KMS-11 (cell line): ENCODE measurements at regions not wholly inside any gene's neighbourhood (a gene's known extent, or its start where the extent isn't known, plus 50 kb on each side); places are given as distances from the start of the nearest gene placed in this dataset.

Experiments used
- H2AFZ ChIP-seq: fragments of 200-600 bp; sonication (generic); 2 replicates; pipeline ENCODE4 v1.6.1; 2016; ENCODE audit warnings: antibody characterized with exemption, mixed run types, low read depth
- H3K27ac ChIP-seq: fragments of 200-600 bp; sonication (generic); 2 replicates; pipeline ENCODE4 v1.6.1; 2016; ENCODE audit warnings: mild to moderate bottlenecking, mixed run types
- H3K27me3 ChIP-seq: fragments of 200-600 bp; sonication (generic); 2 replicates; pipeline ENCODE4 v1.6.1; 2017; ENCODE audit warnings: mild to moderate bottlenecking, low read depth, mixed run types, moderate library complexity; ENCODE audit not compliant: insufficient read depth
- H3K36me3 ChIP-seq: fragments of 200-600 bp; sonication (generic); 2 replicates; pipeline ENCODE4 v1.6.1; 2017; ENCODE audit warnings: mild to moderate bottlenecking, mixed run types; ENCODE audit not compliant: insufficient read depth
- H3K4me1 ChIP-seq: fragments of 200-600 bp; sonication (generic); 2 replicates; pipeline ENCODE4 v1.6.1; 2016; ENCODE audit warnings: mild to moderate bottlenecking, low read depth, mixed run types; ENCODE audit not compliant: poor library complexity, severe bottlenecking
- H3K4me2 ChIP-seq: fragments of 200-600 bp; sonication (generic); 2 replicates; pipeline ENCODE4 v1.7.0; 2016; ENCODE audit warnings: mild to moderate bottlenecking, mixed run types
- H3K4me3 ChIP-seq: fragments of 200-600 bp; sonication (generic); IDR thresholded peaks from 2 replicates; pipeline ENCODE4 v1.6.1; 2017; ENCODE audit warnings: low read depth, low read length, mixed read lengths; ENCODE audit not compliant: insufficient read depth
- H3K79me2 ChIP-seq: fragments of 200-600 bp; sonication (generic); 2 replicates; pipeline ENCODE4 v1.6.1; 2016; ENCODE audit warnings: low read depth, mixed run types; ENCODE audit not compliant: insufficient read depth
- H3K9ac ChIP-seq: fragments of 200-600 bp; sonication (generic); 2 replicates; pipeline ENCODE4 v1.6.1; 2016; ENCODE audit warnings: mild to moderate bottlenecking, mixed run types
- H4K20me1 ChIP-seq: fragments of 200-600 bp; sonication (generic); 2 replicates; pipeline ENCODE4 v1.6.1; 2016; ENCODE audit warnings: mild to moderate bottlenecking, mixed run types; ENCODE audit not compliant: insufficient read depth
- CTCF ChIP-seq: fragments of 200-600 bp; sonication (generic); conservative IDR thresholded peaks from 2 replicates; pipeline ENCODE4 v1.6.1; 2017; ENCODE audit warnings: low read depth, mild to moderate bottlenecking, antibody characterized with exemption, low read length, moderate library complexity, mixed read lengths

GRCh38 chrX:146451136-146451535 lies 358.4 kb upstream of the CXorf51B start:
- Histone ChIP-seq H3K4me2 (no peak overlapping the region), H3K9ac (no peak overlapping the region), H3K36me3 (no peaks in the 10 kb centered on the region), H2AFZ (no peak overlapping the region), H3K27ac (no peak overlapping the region), H3K4me3 (no peak overlapping the region), H3K79me2 (no peaks in the 10 kb centered on the region), H3K4me1 (no peaks in the 10 kb centered on the region), H4K20me1 (no peaks in the 10 kb centered on the region), H3K27me3 (no peaks in the 10 kb centered on the region)
- no peak for TF ChIP-seq CTCF

GRCh38 chrX:146454363-146454762 lies 355.2 kb upstream of the CXorf51B start:
- Histone ChIP-seq H3K4me1 (no peaks in the 10 kb centered on the region), H4K20me1 (no peaks in the 10 kb centered on the region), H3K9ac (no peak overlapping the region), H3K4me3 (no peak overlapping the region), H3K36me3 (no peaks in the 10 kb centered on the region), H2AFZ (no peak overlapping the region), H3K27me3 (no peaks in the 10 kb centered on the region), H3K79me2 (no peaks in the 10 kb centered on the region), H3K4me2 (no peak overlapping the region), H3K27ac (no peak overlapping the region)
- no peak for TF ChIP-seq CTCF

GRCh38 chrX:146456058-146456457 lies 353.5 kb upstream of the CXorf51B start:
- H3K36me3 ChIP-seq, result no peaks in the 10 kb centered on the region
- H3K79me2 ChIP-seq, result no peaks in the 10 kb centered on the region
- no peak overlapping the region for H3K27ac ChIP-seq
- H4K20me1 ChIP-seq, result no peaks in the 10 kb centered on the region
- no peak overlapping the region for H3K4me3 ChIP-seq
- no peaks in the 10 kb centered on the region for H3K27me3 ChIP-seq
- no peak overlapping the region for H3K9ac ChIP-seq
- H3K4me1 ChIP-seq, result no peaks in the 10 kb centered on the region
- no peak overlapping the region for H3K4me2 ChIP-seq
- TF ChIP-seq CTCF, result no peak
- H2AFZ ChIP-seq, result no peak overlapping the region

- Histone ChIP-seq H4K20me1 (no peaks in the 10 kb centered on the region), H3K36me3 (no peaks in the 10 kb centered on the region), H3K4me1 (no peaks in the 10 kb centered on the region), H3K27me3 (no peaks in the 10 kb centered on the region), H3K4me3 (no peak overlapping the region), H3K9ac (no peak overlapping the region), H3K27ac (no peak overlapping the region), H2AFZ (no peak overlapping the region), H3K4me2 (no peak overlapping the region), H3K79me2 (no peaks in the 10 kb centered on the region)
- TF ChIP-seq CTCF, result no peak
Observed at GRCh38 chrX:146477341-146477740, 332.2 kb upstream of the CXorf51B start.

- Histone ChIP-seq H2AFZ (no peak overlapping the region), H3K27ac (no peak overlapping the region), H3K36me3 (no peaks in the 10 kb centered on the region), H3K79me2 (no peaks in the 10 kb centered on the region), H3K27me3 (no peaks in the 10 kb centered on the region), H3K9ac (no peak overlapping the region), H4K20me1 (no peaks in the 10 kb centered on the region), H3K4me3 (no peak overlapping the region), H3K4me2 (no peak overlapping the region), H3K4me1 (no peaks in the 10 kb centered on the region)
- no peak for TF ChIP-seq CTCF
Observed at GRCh38 chrX:146481735-146482134, 327.8 kb upstream of the CXorf51B start.
